ENCODE measurements at regions not wholly inside any gene's neighbourhood (a gene's known extent, or its start where the extent isn't known, plus 50 kb on each side); places are given as distances from the start of the nearest gene placed in this dataset.

DNA sequence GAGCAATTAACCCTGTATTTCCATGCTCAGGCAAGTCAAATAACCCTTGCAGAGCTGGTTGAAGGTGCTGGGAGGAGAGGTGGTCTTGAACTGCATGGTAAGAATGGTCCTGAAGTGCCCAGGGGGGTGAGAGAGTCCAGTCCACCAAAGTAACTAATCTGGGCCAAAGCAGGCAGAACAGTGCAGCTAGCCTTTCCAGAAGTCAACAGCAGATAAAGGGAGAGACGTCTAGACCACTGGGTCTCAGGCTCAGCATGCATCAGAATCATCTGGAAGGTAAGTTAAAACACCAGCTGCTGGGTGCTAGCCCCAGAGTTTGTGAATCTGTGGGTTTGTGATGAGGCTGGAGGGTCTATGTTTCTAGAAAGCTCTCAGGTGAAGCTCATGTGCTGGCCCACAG, 232.3 kb upstream of the ECI2 start:
- TF ChIP-seq EZH2 (IDR thresholded peaks at IDR 0.05; ENCODE audit: low read length, unreplicated experiment) = no peak
- TF ChIP-seq, protein P1, sequence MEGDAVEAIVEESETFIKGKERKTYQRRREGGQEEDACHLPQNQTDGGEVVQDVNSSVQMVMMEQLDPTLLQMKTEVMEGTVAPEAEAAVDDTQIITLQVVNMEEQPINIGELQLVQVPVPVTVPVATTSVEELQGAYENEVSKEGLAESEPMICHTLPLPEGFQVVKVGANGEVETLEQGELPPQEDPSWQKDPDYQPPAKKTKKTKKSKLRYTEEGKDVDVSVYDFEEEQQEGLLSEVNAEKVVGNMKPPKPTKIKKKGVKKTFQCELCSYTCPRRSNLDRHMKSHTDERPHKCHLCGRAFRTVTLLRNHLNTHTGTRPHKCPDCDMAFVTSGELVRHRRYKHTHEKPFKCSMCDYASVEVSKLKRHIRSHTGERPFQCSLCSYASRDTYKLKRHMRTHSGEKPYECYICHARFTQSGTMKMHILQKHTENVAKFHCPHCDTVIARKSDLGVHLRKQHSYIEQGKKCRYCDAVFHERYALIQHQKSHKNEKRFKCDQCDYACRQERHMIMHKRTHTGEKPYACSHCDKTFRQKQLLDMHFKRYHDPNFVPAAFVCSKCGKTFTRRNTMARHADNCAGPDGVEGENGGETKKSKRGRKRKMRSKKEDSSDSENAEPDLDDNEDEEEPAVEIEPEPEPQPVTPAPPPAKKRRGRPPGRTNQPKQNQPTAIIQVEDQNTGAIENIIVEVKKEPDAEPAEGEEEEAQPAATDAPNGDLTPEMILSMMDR (conservative IDR thresholded peaks at IDR 0.05; ENCODE audit: low read depth, low read length) = no peak
